ENCODE measurements at regions not wholly inside any gene's neighbourhood (a gene's known extent, or its start where the extent isn't known, plus 50 kb on each side); places are given as distances from the start of the nearest gene placed in this dataset.

GRCh38 chr9:99366621-99367020 lies 144.5 kb downstream of the SEC61B start:
- DNase-seq, result no peak

- no peak for DNase-seq
These were observed 146.6 kb downstream of the SEC61B start for GRCh38 chr9:99368341-99369326.

- no peak for DNase-seq
These were observed 147.2 kb downstream of the SEC61B start for GRCh38 chr9:99369327-99369722.

- DNase-seq, result no peak
These were observed 148.3 kb downstream of the SEC61B start for GRCh38 chr9:99370376-99370775.

GRCh38 chr9:99371376-99371775 lies 149.3 kb downstream of the SEC61B start:
- DNase-seq, result no peak

GRCh38 chr9:99373912-99374311 lies 151.8 kb downstream of the SEC61B start:
- no peak for DNase-seq

GRCh38 chr9:99374793-99375192 lies 152.7 kb downstream of the SEC61B start:
- DNase-seq, result no peak

- no peak for DNase-seq
These were observed 153.4 kb downstream of the SEC61B start for GRCh38 chr9:99375481-99375880.

GRCh38 chr9:99377790-99378775 lies 156.0 kb downstream of the SEC61B start:
- DNase-seq, result no peak

- DNase-seq, result no peak
These were observed 161.5 kb downstream of the SEC61B start for GRCh38 chr9:99383536-99383935.

GRCh38 chr9:99385215-99385614 lies 163.1 kb downstream of the SEC61B start:
- no peak for DNase-seq

- DNase-seq, result no peak
These were observed 163.8 kb downstream of the SEC61B start for GRCh38 chr9:99385814-99386279.

- no peak for DNase-seq
These were observed 165.3 kb downstream of the SEC61B start for GRCh38 chr9:99387431-99387830.

GRCh38 chr9:99389087-99390033 lies 167.3 kb downstream of the SEC61B start:
- DNase-seq, result no peak

- no peak for DNase-seq
These were observed 170.0 kb downstream of the SEC61B start for GRCh38 chr9:99391937-99392594.

GRCh38 chr9:99392986-99393385 lies 170.9 kb downstream of the SEC61B start:
- no peak for DNase-seq

- no peak for DNase-seq
These were observed 171.9 kb downstream of the SEC61B start for GRCh38 chr9:99393993-99394392.

- no peak for DNase-seq
These were observed 176.2 kb downstream of the SEC61B start for GRCh38 chr9:99398241-99398640.

- DNase-seq, result no peak
These were observed 177.4 kb downstream of the SEC61B start for GRCh38 chr9:99399474-99399873.

GRCh38 chr9:99400184-99400731 lies 178.2 kb downstream of the SEC61B start:
- no peak for DNase-seq

All from CD4-positive, alpha-beta T cell treated with Interleukin-21 for 1 hour (primary cell).